Endothelial cell of umbilical vein (primary cell): ENCODE measurements at regions not wholly inside any gene's neighbourhood (a gene's known extent, or its start where the extent isn't known, plus 50 kb on each side); places are given as distances from the start of the nearest gene placed in this dataset.

Experiments
- BruUV-seq: library from RNA; stranded (reverse); fragments of 400-500 nt; replicated peaks from 2 replicates; lab custom pipeline; 2021; lab: Mats Ljungman, UMichigan
- CTCF ChIA-PET: fragments of 300-600, 350-600 bp; sonication (Branson Sonifier 250); formaldehyde crosslinking; loops from one replicate; lab custom pipeline; 2021; ENCODE audit warnings: antibody characterized with exemption, inconsistent platforms; lab: Charles Lee
- POLR2A ChIA-PET: fragments of 300-600, 350-600 bp; sonication (Branson Sonifier 250); formaldehyde crosslinking; loops from one replicate; lab custom pipeline; 2021; ENCODE audit warnings: antibody characterized with exemption, inconsistent platforms; lab: Charles Lee
- DNase-seq: peaks from one replicate; pipeline ENCODE4 v3.0.0-alpha.2; 2011; ENCODE audit warnings: low read depth, low spot score
- FAIRE-seq: peaks from 2 replicates; lab custom pipeline; 2011; peaks lifted over from hg19 to GRCh38; lab: Jason Lieb, UNC
- H2AFZ ChIP-seq: 2 replicates; pipeline ENCODE4 v1.6.0; 2012; ENCODE audit warnings: low read depth, low read length, control low read depth, inconsistent platforms
- H3K27ac ChIP-seq: 2 replicates; pipeline ENCODE4 v1.5.1; 2011; ENCODE audit warnings: low read depth, mild to moderate bottlenecking, control low read depth, low read length, moderate library complexity; ENCODE audit not compliant: insufficient read depth
- H3K27me3 ChIP-seq, 2 experiments: 2 replicates each; pipeline versions ENCODE4 v1.6.0 to v1.6.1; 2011; ENCODE audit warnings: low read length in 2 of 2, mixed read lengths in 1 of 2; ENCODE audit not compliant: control insufficient read depth in 2 of 2, insufficient read depth in 2 of 2
- H3K36me3 ChIP-seq, 2 experiments: 2 replicates in 1 of 2; 3 replicates in 1 of 2; pipeline ENCODE4 v1.5.1; 2011; ENCODE audit warnings: low read length in 2 of 2, mild to moderate bottlenecking in 1 of 2, moderate library complexity in 1 of 2; ENCODE audit not compliant: control insufficient read depth in 2 of 2, insufficient read depth in 2 of 2; ENCODE audit errors: extremely low read depth in 1 of 2
- H3K4me1 ChIP-seq: 3 replicates; pipeline ENCODE4 v1.5.1; 2011; ENCODE audit warnings: mild to moderate bottlenecking, low read length; ENCODE audit not compliant: control insufficient read depth, insufficient read depth; ENCODE audit errors: extremely low read depth
- H3K4me2 ChIP-seq: 2 replicates; pipeline ENCODE4 v1.6.1; 2011; ENCODE audit warnings: low read length, control low read depth, mixed read lengths; ENCODE audit not compliant: insufficient read depth
- H3K4me3 ChIP-seq, 3 experiments: fragments of 200-600 bp in 1 of 3; sonication (generic), shearing (Covaris generic) in 1 of 3; replicated peaks in 1 of 3; 2 replicates each; pipeline ENCODE4 v1.5.1; 2011 to 2016; ENCODE audit warnings: control low read depth in 3 of 3, low read length in 3 of 3, mild to moderate bottlenecking in 2 of 3, inconsistent platforms in 1 of 3, low read depth in 1 of 3, moderate library complexity in 1 of 3; ENCODE audit not compliant: insufficient read depth in 1 of 3
- H3K79me2 ChIP-seq: 2 replicates; pipeline ENCODE4 v1.6.0; 2012; ENCODE audit warnings: low read length, inconsistent platforms; ENCODE audit not compliant: control insufficient read depth, insufficient read depth
- H3K9ac ChIP-seq: replicated peaks from 2 replicates; pipeline ENCODE3; 2011; ENCODE audit warnings: low read length, control low read depth; ENCODE audit not compliant: insufficient read depth; ENCODE audit errors: extremely low read depth
- H3K9me1 ChIP-seq: replicated peaks from 3 replicates; pipeline ENCODE4 v1.6.0; 2011; ENCODE audit warnings: mild to moderate bottlenecking, low read length; ENCODE audit not compliant: control insufficient read depth, insufficient read depth; ENCODE audit errors: extremely low read depth
- H3K9me3 ChIP-seq: replicated peaks from 2 replicates; pipeline ENCODE4 v1.5.1; 2012; ENCODE audit warnings: low read length, inconsistent platforms; ENCODE audit not compliant: control insufficient read depth, insufficient read depth
- H4K20me1 ChIP-seq: replicated peaks from 2 replicates; pipeline ENCODE3; 2011; ENCODE audit warnings: mild to moderate bottlenecking, low read length; ENCODE audit not compliant: control insufficient read depth, insufficient read depth; ENCODE audit errors: extremely low read depth
- CTCF ChIP-seq, 2 donors: IDR thresholded peaks; 1 replicate in 1 of 2; 2 replicates in 1 of 2; pipeline ENCODE4 v1.5.1; 2011; ENCODE audit warnings: low read length in 2 of 2, mild to moderate bottlenecking in 2 of 2, moderate library complexity in 2 of 2, control low read depth in 1 of 2, inconsistent platforms in 1 of 2, low read depth in 1 of 2; ENCODE audit not compliant: insufficient read depth in 1 of 2; ENCODE audit errors: extremely low read depth in 1 of 2
- EZH2 ChIP-seq: IDR thresholded peaks from 2 replicates; pipeline ENCODE4 v1.6.1; 2012; ENCODE audit warnings: borderline replicate concordance, low read depth, mild to moderate bottlenecking, moderate library complexity, low read length, inconsistent platforms; ENCODE audit not compliant: severe bottlenecking
- FOS ChIP-seq: IDR thresholded peaks from 2 replicates; pipeline ENCODE4 v1.6.1; 2011; ENCODE audit warnings: mild to moderate bottlenecking, low read length, moderate library complexity, borderline replicate concordance; ENCODE audit not compliant: insufficient read depth
- GATA2 ChIP-seq: IDR thresholded peaks from 2 replicates; pipeline ENCODE4 v1.7.0; 2011; ENCODE audit warnings: low read depth, mild to moderate bottlenecking, moderate library complexity, mixed read lengths, low read length; ENCODE audit not compliant: insufficient read length, insufficient read depth
- JUN ChIP-seq: IDR thresholded peaks from 2 replicates; pipeline ENCODE4 v1.6.1; 2011; ENCODE audit warnings: borderline replicate concordance, low read depth; ENCODE audit not compliant: insufficient read length, insufficient read depth
- MAX ChIP-seq: IDR thresholded peaks from 2 replicates; pipeline ENCODE4 v1.6.1; 2011; ENCODE audit not compliant: insufficient read depth, insufficient read length
- MYC ChIP-seq: IDR thresholded peaks from one replicate; pipeline ENCODE4 v1.6.1; 2011; ENCODE audit warnings: mild to moderate bottlenecking, low read depth, low read length
- POLR2A ChIP-seq: IDR thresholded peaks from 2 replicates; pipeline ENCODE4 v1.6.1; 2012; ENCODE audit warnings: low read depth, mild to moderate bottlenecking, control low read depth, low read length
- POLR2AphosphoS5 ChIP-seq: IDR thresholded peaks from 2 replicates; pipeline ENCODE4 v1.6.1; 2012; ENCODE audit warnings: low read depth, mild to moderate bottlenecking, control low read depth, low read length, moderate library complexity; ENCODE audit not compliant: insufficient read depth
- dilution Hi-C: fragments of 300-500 bp; cut with MboI; formaldehyde crosslinking; loops from one replicate; pipeline ENCODE4 v1.15.0; 2019; ENCODE audit warnings: low sequenced_read_pairs; ENCODE audit not compliant: extremely low pct_ligation_motif_present
- intact Hi-C: fragments of 100-400 bp; cut with micrococcal nuclease; formaldehyde crosslinking; loops from one replicate; pipeline ENCODE4 v1.10.0; 2022

- no peaks in the 10 kb centered on the region for H3K9me3 ChIP-seq
- TF ChIP-seq MAX (no peak), EZH2 (no peak), GATA2 (no peak), POLR2A (no peak), FOS (no peak), POLR2AphosphoS5 (no peak), JUN (no peak), MYC (no peak), CTCF (IDR thresholded peaks at IDR 0.05; ENCODE audit: extremely low read depth in 1 of 2, insufficient read depth in 1 of 2, low read depth in 1 of 2, low read length in 2 of 2) (no peak)
- H3K4me1 ChIP-seq, result no peaks in the 10 kb centered on the region
- H3K9me1 ChIP-seq, result no peaks in the 10 kb centered on the region
- CTCF ChIA-PET, result no interaction called here
- H4K20me1 ChIP-seq, result no peaks in the 10 kb centered on the region
- H3K4me3 ChIP-seq, result no peak overlapping the region
- no peak overlapping the region for H2AFZ ChIP-seq
- dilution Hi-C loops, result no loop called here
- no peak overlapping the region for H3K4me2 ChIP-seq
- H3K27ac ChIP-seq, result no peak overlapping the region
- H3K36me3 ChIP-seq, result no peaks in the 10 kb centered on the region
- H3K9ac ChIP-seq, result no peak overlapping the region
- H3K79me2 ChIP-seq, result no peaks in the 10 kb centered on the region
- no peak for FAIRE-seq
- no TSS peak for BruUV-seq
- POLR2A ChIA-PET, result no interaction called here
- DNase-seq, result no peak
- intact Hi-C loops, result no loop called here
- H3K27me3 ChIP-seq, result peaks cover 9 to 13% of the 10 kb centered on the region in 2 experiments
These were observed 61.7 kb upstream of the SHB start for GRCh38 chr9:38130724-38131123.
